SJSA1 (cell line): ENCODE measurements at regions not wholly inside any gene's neighbourhood (a gene's known extent, or its start where the extent isn't known, plus 50 kb on each side); places are given as distances from the start of the nearest gene placed in this dataset.
A peak's percentile ranks its signal among the peaks of the same experiment; 100 is the strongest.

Experiments used
- DNase-seq, 2 experiments: peaks; one replicate each; pipeline ENCODE4 v3.0.0-alpha.2; 2015 to 2020; ENCODE audit warnings: low spot score in 2 of 2, low read depth in 1 of 2
- H3K27ac ChIP-seq: fragments of 250-450 bp; sonication (Bioruptor Pico); 2 replicates; pipeline ENCODE4 v1.5.1; 2020; ENCODE audit warnings: mild to moderate bottlenecking, moderate library complexity
- H3K27me3 ChIP-seq: fragments of 250-450 bp; sonication (Bioruptor Pico); replicated peaks from 2 replicates; pipeline ENCODE4 v1.5.1; 2020; ENCODE audit warnings: mild to moderate bottlenecking, moderate library complexity
- H3K36me3 ChIP-seq: fragments of 250-450 bp; sonication (Bioruptor Pico); 2 replicates; pipeline ENCODE4 v1.5.1; 2020; ENCODE audit warnings: mild to moderate bottlenecking
- H3K4me1 ChIP-seq: fragments of 250-450 bp; sonication (Bioruptor Pico); replicated peaks from 2 replicates; pipeline ENCODE4 v1.6.1; 2021; ENCODE audit warnings: mild to moderate bottlenecking
- H3K4me3 ChIP-seq: fragments of 250-450 bp; sonication (Bioruptor Pico); 2 replicates; pipeline ENCODE4 v1.5.1; 2020; ENCODE audit warnings: mild to moderate bottlenecking
- H3K9me3 ChIP-seq: fragments of 250-450 bp; sonication (Bioruptor Pico); replicated peaks from 2 replicates; pipeline ENCODE4 v1.5.1; 2020; ENCODE audit warnings: mild to moderate bottlenecking

GRCh38 chr12:22951206-22951605 lies 326.2 kb downstream of the ETNK1 start:
- Histone ChIP-seq H3K36me3 (no peaks in the 10 kb centered on the region), H3K9me3 (no peaks in the 10 kb centered on the region), H3K4me1 (no peaks in the 10 kb centered on the region), H3K4me3 (no peak overlapping the region), H3K27me3 (no peaks in the 10 kb centered on the region), H3K27ac (no peak overlapping the region)
- DNase-seq: no peak

GRCh38 chr12:22956690-22957089 lies 331.7 kb downstream of the ETNK1 start:
- no peaks in the 10 kb centered on the region for H3K9me3 ChIP-seq
- no peak for DNase-seq
- H3K27ac ChIP-seq: no peak overlapping the region
- H3K36me3 ChIP-seq: no peaks in the 10 kb centered on the region
- H3K27me3 ChIP-seq: no peaks in the 10 kb centered on the region
- no peaks in the 10 kb centered on the region for H3K4me1 ChIP-seq
- H3K4me3 ChIP-seq: no peak overlapping the region

- H3K4me1 ChIP-seq: no peaks in the 10 kb centered on the region
- no peak for DNase-seq
These were observed 342.2 kb downstream of the ETNK1 start for GRCh38 chr12:22967171-22967570.

GRCh38 chr12:22969521-22969920 lies 344.6 kb downstream of the ETNK1 start:
- H3K4me3 ChIP-seq: no peak overlapping the region
- no peaks in the 10 kb centered on the region for H3K36me3 ChIP-seq
- no peaks in the 10 kb centered on the region for H3K9me3 ChIP-seq
- H3K27me3 ChIP-seq: no peaks in the 10 kb centered on the region
- no peak for DNase-seq
- no peak overlapping the region for H3K27ac ChIP-seq
- H3K4me1 ChIP-seq: no peaks in the 10 kb centered on the region; the same call in 1 of the 2 replicates

More at GRCh38 chr12:22967171-22967570, 342.2 kb downstream of the ETNK1 start:
- no peaks in the 10 kb centered on the region for H3K9me3 ChIP-seq
- H3K4me3 ChIP-seq: no peak overlapping the region
- H3K27ac ChIP-seq: no peak overlapping the region
- no peaks in the 10 kb centered on the region for H3K36me3 ChIP-seq
- no peaks in the 10 kb centered on the region; the same call in 1 of the 2 replicates for H3K27me3 ChIP-seq

GRCh38 chr12:22971247-22971646 lies 346.3 kb downstream of the ETNK1 start:
- H3K4me3 ChIP-seq: no peak overlapping the region
- H3K27me3 ChIP-seq: no peaks in the 10 kb centered on the region
- H3K9me3 ChIP-seq: no peaks in the 10 kb centered on the region
- DNase-seq: no peak
- peaks cover 4% of the 10 kb centered on the region for H3K4me1 ChIP-seq
- H3K27ac ChIP-seq: no peak overlapping the region
- H3K36me3 ChIP-seq: no peaks in the 10 kb centered on the region

- Histone ChIP-seq H3K27ac (no peak overlapping the region), H3K27me3 (no peaks in the 10 kb centered on the region), H3K36me3 (no peaks in the 10 kb centered on the region), H3K4me1 (peaks cover 4% of the 10 kb centered on the region), H3K4me3 (no peak overlapping the region), H3K9me3 (no peaks in the 10 kb centered on the region)
- no peak for DNase-seq
These were observed 346.8 kb downstream of the ETNK1 start for GRCh38 chr12:22971701-22972191.

- peaks cover 16% of the 10 kb centered on the region for H3K4me1 ChIP-seq
- no peaks in the 10 kb centered on the region for H3K36me3 ChIP-seq
- no peak overlapping the region for H3K4me3 ChIP-seq
- DNase-seq: peak in 1 of 2 experiments; percentile 42
- H3K9me3 ChIP-seq: no peaks in the 10 kb centered on the region
- 0 out of 2 replicates have a peak overlapping the region, but pooled peaks have one; percentile 1 for H3K27ac ChIP-seq
- H3K27me3 ChIP-seq: no peaks in the 10 kb centered on the region
These were observed 349.9 kb downstream of the ETNK1 start for GRCh38 chr12:22974865-22975264.

GRCh38 chr12:22978962-22979361 lies 354.0 kb downstream of the ETNK1 start:
- no peak overlapping the region for H3K27ac ChIP-seq
- H3K9me3 ChIP-seq: no peaks in the 10 kb centered on the region
- H3K4me3 ChIP-seq: no peak overlapping the region
- peaks cover 16% of the 10 kb centered on the region for H3K4me1 ChIP-seq
- H3K36me3 ChIP-seq: no peaks in the 10 kb centered on the region
- H3K27me3 ChIP-seq: no peaks in the 10 kb centered on the region
- DNase-seq: peak; percentile 58 to 63

- Histone ChIP-seq H3K27ac (no peak overlapping the region), H3K36me3 (no peaks in the 10 kb centered on the region), H3K4me1 (peaks cover 16% of the 10 kb centered on the region), H3K4me3 (no peak overlapping the region), H3K9me3 (no peaks in the 10 kb centered on the region), H3K27me3 (no peaks in the 10 kb centered on the region)
- DNase-seq: no peak
These were observed 355.0 kb downstream of the ETNK1 start for GRCh38 chr12:22979854-22980469.

- H3K27me3 ChIP-seq: no peaks in the 10 kb centered on the region
- H3K4me1 ChIP-seq: peaks cover 12% of the 10 kb centered on the region
- no peak overlapping the region for H3K27ac ChIP-seq
- H3K4me3 ChIP-seq: no peak overlapping the region
- no peaks in the 10 kb centered on the region for H3K36me3 ChIP-seq
- no peak for DNase-seq
- H3K9me3 ChIP-seq: no peaks in the 10 kb centered on the region
These were observed 356.7 kb downstream of the ETNK1 start for GRCh38 chr12:22981711-22982110.

- H3K9me3 ChIP-seq: no peaks in the 10 kb centered on the region
- H3K4me3 ChIP-seq: no peak overlapping the region
- no peak for DNase-seq
- no peaks in the 10 kb centered on the region for H3K36me3 ChIP-seq
- no peaks in the 10 kb centered on the region for H3K27me3 ChIP-seq
- H3K4me1 ChIP-seq: peaks cover 12% of the 10 kb centered on the region
- no peak overlapping the region for H3K27ac ChIP-seq
These were observed 357.7 kb downstream of the ETNK1 start for GRCh38 chr12:22982635-22983034.

- peaks cover 4% of the 10 kb centered on the region; the same call in 1 of the 2 replicates for H3K27me3 ChIP-seq
- H3K9me3 ChIP-seq: no peaks in the 10 kb centered on the region
- H3K36me3 ChIP-seq: no peaks in the 10 kb centered on the region
- no peak for DNase-seq
- no peak overlapping the region for H3K27ac ChIP-seq
- no peaks in the 10 kb centered on the region for H3K4me1 ChIP-seq
- H3K4me3 ChIP-seq: no peak overlapping the region
These were observed 362.0 kb downstream of the ETNK1 start for GRCh38 chr12:22986997-22987396.

GRCh38 chr12:22990501-22990900 lies 365.5 kb downstream of the ETNK1 start:
- Histone ChIP-seq H3K4me3 (no peak overlapping the region), H3K4me1 (no peaks in the 10 kb centered on the region), H3K9me3 (no peaks in the 10 kb centered on the region), H3K36me3 (no peaks in the 10 kb centered on the region), H3K27ac (no peak overlapping the region), H3K27me3 (peaks cover 9% of the 10 kb centered on the region; the same call in 1 of the 2 replicates)
- DNase-seq: no peak

- H3K27me3 ChIP-seq: peaks cover 9% of the 10 kb centered on the region; the same call in 1 of the 2 replicates
- H3K36me3 ChIP-seq: no peaks in the 10 kb centered on the region
- H3K27ac ChIP-seq: no peak overlapping the region
- no peak overlapping the region for H3K4me3 ChIP-seq
- H3K4me1 ChIP-seq: no peaks in the 10 kb centered on the region
- no peaks in the 10 kb centered on the region for H3K9me3 ChIP-seq
- DNase-seq: no peak
These were observed 366.4 kb downstream of the ETNK1 start for GRCh38 chr12:22991250-22991844.
